Glutamatergic neuron (in vitro differentiated cells): ENCODE measurements at regions not wholly inside any gene's neighbourhood (a gene's known extent, or its start where the extent isn't known, plus 50 kb on each side); places are given as distances from the start of the nearest gene placed in this dataset.

Experiments used
- DNase-seq: peaks from one replicate; pipeline ENCODE4 v3.0.0; 2022
- H3K27ac Mint-ChIP-seq: one replicate; pipeline ENCODE4 v1.8.0; 2020; ENCODE audit warnings: mild to moderate bottlenecking, mixed read lengths, inconsistent platforms; ENCODE audit not compliant: unreplicated experiment
- H3K27me3 Mint-ChIP-seq: one replicate; pipeline ENCODE4 v1.8.0; 2020; ENCODE audit warnings: mild to moderate bottlenecking, moderate library complexity, mixed read lengths, inconsistent platforms; ENCODE audit not compliant: unreplicated experiment
- H3K36me3 Mint-ChIP-seq: one replicate; pipeline ENCODE4 v1.8.0; 2020; ENCODE audit warnings: mild to moderate bottlenecking, mixed read lengths, inconsistent platforms; ENCODE audit not compliant: unreplicated experiment
- H3K4me1 Mint-ChIP-seq: one replicate; pipeline ENCODE4 v1.8.0; 2020; ENCODE audit warnings: mild to moderate bottlenecking, low read depth, mixed read lengths, inconsistent platforms; ENCODE audit not compliant: unreplicated experiment
- H3K4me3 Mint-ChIP-seq: one replicate; pipeline ENCODE4 v1.8.0; 2020; ENCODE audit warnings: mild to moderate bottlenecking, mixed read lengths, inconsistent platforms; ENCODE audit not compliant: unreplicated experiment
- H3K9me3 Mint-ChIP-seq: one replicate; pipeline ENCODE4 v1.8.0; 2020; ENCODE audit warnings: mild to moderate bottlenecking, moderate library complexity, mixed read lengths, inconsistent platforms; ENCODE audit not compliant: unreplicated experiment
- TF ChIP-seq, protein P1 (sequence below): fragments of 200-600 bp; sonication (generic); IDR thresholded peaks from one replicate; pipeline ENCODE4 v1.5.0; 2021; ENCODE audit not compliant: partially characterized antibody, unreplicated experiment

- Mint-ChIP-seq H3K9me3 (no peaks in the 10 kb centered on the region), H3K27ac (no peak overlapping the region), H3K4me3 (no peak overlapping the region), H3K4me1 (no peaks in the 10 kb centered on the region), H3K27me3 (no peaks in the 10 kb centered on the region), H3K36me3 (no peaks in the 10 kb centered on the region)
- TF ChIP-seq, protein P1, sequence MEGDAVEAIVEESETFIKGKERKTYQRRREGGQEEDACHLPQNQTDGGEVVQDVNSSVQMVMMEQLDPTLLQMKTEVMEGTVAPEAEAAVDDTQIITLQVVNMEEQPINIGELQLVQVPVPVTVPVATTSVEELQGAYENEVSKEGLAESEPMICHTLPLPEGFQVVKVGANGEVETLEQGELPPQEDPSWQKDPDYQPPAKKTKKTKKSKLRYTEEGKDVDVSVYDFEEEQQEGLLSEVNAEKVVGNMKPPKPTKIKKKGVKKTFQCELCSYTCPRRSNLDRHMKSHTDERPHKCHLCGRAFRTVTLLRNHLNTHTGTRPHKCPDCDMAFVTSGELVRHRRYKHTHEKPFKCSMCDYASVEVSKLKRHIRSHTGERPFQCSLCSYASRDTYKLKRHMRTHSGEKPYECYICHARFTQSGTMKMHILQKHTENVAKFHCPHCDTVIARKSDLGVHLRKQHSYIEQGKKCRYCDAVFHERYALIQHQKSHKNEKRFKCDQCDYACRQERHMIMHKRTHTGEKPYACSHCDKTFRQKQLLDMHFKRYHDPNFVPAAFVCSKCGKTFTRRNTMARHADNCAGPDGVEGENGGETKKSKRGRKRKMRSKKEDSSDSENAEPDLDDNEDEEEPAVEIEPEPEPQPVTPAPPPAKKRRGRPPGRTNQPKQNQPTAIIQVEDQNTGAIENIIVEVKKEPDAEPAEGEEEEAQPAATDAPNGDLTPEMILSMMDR: no peak
- no peak for DNase-seq
Observed at GRCh38 chr4:180637616-180638015, 1605.6 kb upstream of the TENM3 start.

GRCh38 chr4:180640193-180640592, 1603.0 kb upstream of the TENM3 start:
- Mint-ChIP-seq H3K27ac (no peak overlapping the region), H3K4me3 (no peak overlapping the region), H3K27me3 (no peaks in the 10 kb centered on the region), H3K9me3 (peaks cover 1% of the 10 kb centered on the region), H3K36me3 (no peaks in the 10 kb centered on the region), H3K4me1 (no peaks in the 10 kb centered on the region)
- TF ChIP-seq, protein P1: no peak
- DNase-seq: no peak

GRCh38 chr4:180641495-180641894, 1601.7 kb upstream of the TENM3 start:
- Mint-ChIP-seq H3K4me3 (no peak overlapping the region), H3K27me3 (no peaks in the 10 kb centered on the region), H3K9me3 (peaks cover 1% of the 10 kb centered on the region), H3K27ac (no peak overlapping the region), H3K36me3 (no peaks in the 10 kb centered on the region), H3K4me1 (no peaks in the 10 kb centered on the region)
- TF ChIP-seq, protein P1: no peak
- DNase-seq: no peak

GRCh38 chr4:180642732-180643131, 1600.5 kb upstream of the TENM3 start:
- H3K4me3 Mint-ChIP-seq: no peak overlapping the region
- peaks cover 1% of the 10 kb centered on the region for H3K9me3 Mint-ChIP-seq
- H3K27ac Mint-ChIP-seq: no peak overlapping the region
- no peak for DNase-seq
- no peaks in the 10 kb centered on the region for H3K27me3 Mint-ChIP-seq
- H3K4me1 Mint-ChIP-seq: no peaks in the 10 kb centered on the region
- TF ChIP-seq, protein P1: no peak
- H3K36me3 Mint-ChIP-seq: no peaks in the 10 kb centered on the region

- no peak overlapping the region for H3K4me3 Mint-ChIP-seq
- no peak for DNase-seq
- H3K9me3 Mint-ChIP-seq: no peaks in the 10 kb centered on the region
- H3K27me3 Mint-ChIP-seq: peaks cover 1% of the 10 kb centered on the region
- TF ChIP-seq, protein P1: no peak
- no peak overlapping the region for H3K27ac Mint-ChIP-seq
- H3K36me3 Mint-ChIP-seq: no peaks in the 10 kb centered on the region
- H3K4me1 Mint-ChIP-seq: no peaks in the 10 kb centered on the region
Observed at GRCh38 chr4:180650273-180650672, 1592.9 kb upstream of the TENM3 start.
